BLaER1 (cell line): ENCODE measurements at regions not wholly inside any gene's neighbourhood (a gene's known extent, or its start where the extent isn't known, plus 50 kb on each side); places are given as distances from the start of the nearest gene placed in this dataset.
A peak's percentile ranks its signal among the peaks of the same experiment; 100 is the strongest.

Source experiments
- H3K27ac ChIP-seq: shearing (Covaris generic); formaldehyde crosslinking; 2 replicates; pipeline ENCODE4 v1.8.1; 2022
- H3K27me3 ChIP-seq: shearing (Covaris generic); formaldehyde crosslinking; 2 replicates; pipeline ENCODE4 v1.8.1; 2022
- H3K36me3 ChIP-seq: shearing (Covaris generic); formaldehyde crosslinking; 2 replicates; pipeline ENCODE4 v1.8.1; 2022
- H3K4me1 ChIP-seq: shearing (Covaris generic); formaldehyde crosslinking; 2 replicates; pipeline ENCODE4 v1.8.1; 2022
- H3K4me2 ChIP-seq: shearing (Covaris generic); formaldehyde crosslinking; 2 replicates; pipeline ENCODE4 v1.8.1; 2022
- H3K4me3 ChIP-seq: shearing (Covaris generic); formaldehyde crosslinking; 2 replicates; pipeline ENCODE4 v1.8.1; 2022
- H3K9ac ChIP-seq: shearing (Covaris generic); formaldehyde crosslinking; 2 replicates; pipeline ENCODE4 v1.8.1; 2022
- H3K9me3 ChIP-seq: shearing (Covaris generic); formaldehyde crosslinking; 2 replicates; pipeline ENCODE4 v1.8.1; 2022
- H4K20me1 ChIP-seq: shearing (Covaris generic); formaldehyde crosslinking; 2 replicates; pipeline ENCODE4 v1.8.1; 2022
- Cebpa-rat ChIP-seq: shearing (Covaris generic); IDR thresholded peaks from 2 replicates; pipeline ENCODE4 v1.8.1; 2022

GRCh38 chr3:95352471-95352870 lies 1289.6 kb downstream of the NSUN3 start:
- H3K9ac ChIP-seq, result no peak overlapping the region
- TF ChIP-seq Cebpa-rat, result no peak

GRCh38 chr3:95354489-95354888 lies 1291.6 kb downstream of the NSUN3 start:
- H3K4me1 ChIP-seq, result no peaks in the 10 kb centered on the region

More at GRCh38 chr3:95352471-95352870, 1289.6 kb downstream of the NSUN3 start:
- no peaks in the 10 kb centered on the region for H4K20me1 ChIP-seq
- H3K4me1 ChIP-seq, result no peaks in the 10 kb centered on the region
- no peaks in the 10 kb centered on the region for H3K27me3 ChIP-seq
- no peaks in the 10 kb centered on the region for H3K36me3 ChIP-seq
- H3K4me2 ChIP-seq, result no peak overlapping the region
- no peaks in the 10 kb centered on the region for H3K9me3 ChIP-seq
- H3K4me3 ChIP-seq, result no peak overlapping the region
- H3K27ac ChIP-seq, result no peak overlapping the region

GRCh38 chr3:95356764-95357501 lies 1294.1 kb downstream of the NSUN3 start:
- Histone ChIP-seq H3K4me3 (no peak overlapping the region), H3K27me3 (no peaks in the 10 kb centered on the region), H3K36me3 (no peaks in the 10 kb centered on the region), H3K4me2 (no peak overlapping the region), H3K9ac (no peak overlapping the region), H3K4me1 (no peaks in the 10 kb centered on the region), H3K27ac (no peak overlapping the region), H3K9me3 (no peaks in the 10 kb centered on the region), H4K20me1 (no peaks in the 10 kb centered on the region)
- no peak for TF ChIP-seq Cebpa-rat

More at GRCh38 chr3:95354489-95354888, 1291.6 kb downstream of the NSUN3 start:
- Histone ChIP-seq H3K27ac (no peak overlapping the region), H3K4me3 (no peak overlapping the region), H3K4me2 (no peak overlapping the region), H3K36me3 (no peaks in the 10 kb centered on the region), H3K9ac (no peak overlapping the region), H3K27me3 (no peaks in the 10 kb centered on the region), H3K9me3 (no peaks in the 10 kb centered on the region), H4K20me1 (no peaks in the 10 kb centered on the region)
- no peak for TF ChIP-seq Cebpa-rat

- Histone ChIP-seq H3K9me3 (no peaks in the 10 kb centered on the region), H3K4me3 (no peak overlapping the region), H3K27ac (no peak overlapping the region)
Observed at GRCh38 chr3:95387242-95388021, 1324.6 kb downstream of the NSUN3 start.

GRCh38 chr3:95389725-95390313 lies 1327.0 kb downstream of the NSUN3 start:
- H3K9me3 ChIP-seq, result no peaks in the 10 kb centered on the region
- H3K36me3 ChIP-seq, result no peaks in the 10 kb centered on the region

More at GRCh38 chr3:95387242-95388021, 1324.6 kb downstream of the NSUN3 start:
- H3K4me1 ChIP-seq, result peaks cover 14% of the 10 kb centered on the region
- no peak overlapping the region for H3K9ac ChIP-seq
- H3K27me3 ChIP-seq, result no peaks in the 10 kb centered on the region
- no peak for TF ChIP-seq Cebpa-rat
- H3K4me2 ChIP-seq, result peak overlapping the region; percentile 40
- H4K20me1 ChIP-seq, result no peaks in the 10 kb centered on the region
- H3K36me3 ChIP-seq, result no peaks in the 10 kb centered on the region

GRCh38 chr3:95394286-95394685 lies 1331.4 kb downstream of the NSUN3 start:
- no peak overlapping the region for H3K27ac ChIP-seq
- no peak overlapping the region for H3K4me2 ChIP-seq
- no peaks in the 10 kb centered on the region for H3K27me3 ChIP-seq
- no peak for TF ChIP-seq Cebpa-rat
- no peak overlapping the region for H3K9ac ChIP-seq
- H3K4me3 ChIP-seq, result no peak overlapping the region
- no peaks in the 10 kb centered on the region for H4K20me1 ChIP-seq
- no peaks in the 10 kb centered on the region for H3K36me3 ChIP-seq
- no peaks in the 10 kb centered on the region for H3K4me1 ChIP-seq
- no peaks in the 10 kb centered on the region for H3K9me3 ChIP-seq

More at GRCh38 chr3:95389725-95390313, 1327.0 kb downstream of the NSUN3 start:
- no peaks in the 10 kb centered on the region for H3K27me3 ChIP-seq
- H3K9ac ChIP-seq, result no peak overlapping the region
- peaks cover 14% of the 10 kb centered on the region for H3K4me1 ChIP-seq
- no peak overlapping the region for H3K4me3 ChIP-seq
- H3K27ac ChIP-seq, result no peak overlapping the region
- H3K4me2 ChIP-seq, result no peak overlapping the region
- TF ChIP-seq Cebpa-rat, result no peak
- H4K20me1 ChIP-seq, result no peaks in the 10 kb centered on the region

- Histone ChIP-seq H3K4me1 (no peaks in the 10 kb centered on the region), H3K36me3 (no peaks in the 10 kb centered on the region)
Observed at GRCh38 chr3:95399585-95399984, 1336.7 kb downstream of the NSUN3 start.

GRCh38 chr3:95401693-95402092 lies 1338.8 kb downstream of the NSUN3 start:
- Histone ChIP-seq H3K4me2 (no peak overlapping the region), H4K20me1 (no peaks in the 10 kb centered on the region), H3K9me3 (no peaks in the 10 kb centered on the region), H3K27ac (no peak overlapping the region), H3K4me1 (no peaks in the 10 kb centered on the region), H3K27me3 (no peaks in the 10 kb centered on the region), H3K4me3 (no peak overlapping the region), H3K9ac (no peak overlapping the region), H3K36me3 (no peaks in the 10 kb centered on the region)
- TF ChIP-seq Cebpa-rat, result no peak

More at GRCh38 chr3:95399585-95399984, 1336.7 kb downstream of the NSUN3 start:
- Histone ChIP-seq H3K9ac (no peak overlapping the region), H3K27me3 (no peaks in the 10 kb centered on the region), H3K9me3 (no peaks in the 10 kb centered on the region), H4K20me1 (no peaks in the 10 kb centered on the region), H3K4me3 (no peak overlapping the region), H3K4me2 (no peak overlapping the region), H3K27ac (no peak overlapping the region)
- no peak for TF ChIP-seq Cebpa-rat

GRCh38 chr3:95407709-95408463 lies 1345.0 kb downstream of the NSUN3 start:
- H3K9me3 ChIP-seq, result no peaks in the 10 kb centered on the region
- H3K9ac ChIP-seq, result no peak overlapping the region
- H3K4me2 ChIP-seq, result no peak overlapping the region
- TF ChIP-seq Cebpa-rat, result no peak
- no peaks in the 10 kb centered on the region for H4K20me1 ChIP-seq
- H3K4me1 ChIP-seq, result no peaks in the 10 kb centered on the region
- H3K27me3 ChIP-seq, result no peaks in the 10 kb centered on the region
- no peaks in the 10 kb centered on the region for H3K36me3 ChIP-seq
- no peak overlapping the region for H3K4me3 ChIP-seq
- no peak overlapping the region for H3K27ac ChIP-seq
